Stomach (tissue), 4 donors: ENCODE measurements at regions not wholly inside any gene's neighbourhood (a gene's known extent, or its start where the extent isn't known, plus 50 kb on each side); places are given as distances from the start of the nearest gene placed in this dataset.

ENCODE experiments used
- EP300 ChIP-seq: sonication (generic); formaldehyde crosslinking; IDR thresholded peaks from one replicate; pipeline ENCODE4 v1.6.1; 2017; ENCODE audit warnings: antibody characterized with exemption
- POLR2A ChIP-seq, 4 donors: fragments of 450-650 bp; IDR thresholded peaks; one replicate each; pipeline ENCODE4 v1.6.1; 2016; ENCODE audit warnings: antibody characterized with exemption in 4 of 4, control low read depth in 2 of 4, mild to moderate bottlenecking in 1 of 4, moderate library complexity in 1 of 4
- TF ChIP-seq, protein P1 (sequence below), 7 experiments: fragments of 450-650 bp in 4 of 7; fragments of 200-600 bp in 3 of 7; sonication (generic) in 3 of 7; IDR thresholded peaks; one replicate each; pipeline ENCODE4 v1.5.1; 2016 to 2019; ENCODE audit warnings: antibody characterized with exemption in 7 of 7, control low read depth in 2 of 7, mild to moderate bottlenecking in 1 of 7

DNA sequence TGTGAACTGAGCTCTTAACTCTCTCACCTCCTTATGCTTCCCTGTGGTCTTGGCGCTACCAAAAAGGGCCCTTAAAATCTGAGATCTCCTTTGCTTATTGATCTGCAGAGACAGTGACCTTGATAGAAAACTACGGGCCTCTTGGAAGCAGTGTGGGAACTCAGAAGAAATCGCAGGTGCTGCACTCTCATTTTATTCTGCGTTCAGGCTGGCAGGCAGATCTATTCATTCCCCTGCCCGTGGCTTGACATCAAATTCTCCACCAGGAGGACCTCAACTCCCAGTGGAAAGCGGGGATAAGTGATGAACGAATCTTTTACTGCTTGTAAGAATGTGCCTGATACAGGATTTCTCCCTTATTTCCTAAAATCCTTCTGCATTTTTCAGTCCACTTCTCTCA, 143.2 kb upstream of the SEL1L start:
- TF ChIP-seq EP300 (no peak), POLR2A (IDR thresholded peaks at IDR 0.05) (no peak)
- TF ChIP-seq, protein P1, sequence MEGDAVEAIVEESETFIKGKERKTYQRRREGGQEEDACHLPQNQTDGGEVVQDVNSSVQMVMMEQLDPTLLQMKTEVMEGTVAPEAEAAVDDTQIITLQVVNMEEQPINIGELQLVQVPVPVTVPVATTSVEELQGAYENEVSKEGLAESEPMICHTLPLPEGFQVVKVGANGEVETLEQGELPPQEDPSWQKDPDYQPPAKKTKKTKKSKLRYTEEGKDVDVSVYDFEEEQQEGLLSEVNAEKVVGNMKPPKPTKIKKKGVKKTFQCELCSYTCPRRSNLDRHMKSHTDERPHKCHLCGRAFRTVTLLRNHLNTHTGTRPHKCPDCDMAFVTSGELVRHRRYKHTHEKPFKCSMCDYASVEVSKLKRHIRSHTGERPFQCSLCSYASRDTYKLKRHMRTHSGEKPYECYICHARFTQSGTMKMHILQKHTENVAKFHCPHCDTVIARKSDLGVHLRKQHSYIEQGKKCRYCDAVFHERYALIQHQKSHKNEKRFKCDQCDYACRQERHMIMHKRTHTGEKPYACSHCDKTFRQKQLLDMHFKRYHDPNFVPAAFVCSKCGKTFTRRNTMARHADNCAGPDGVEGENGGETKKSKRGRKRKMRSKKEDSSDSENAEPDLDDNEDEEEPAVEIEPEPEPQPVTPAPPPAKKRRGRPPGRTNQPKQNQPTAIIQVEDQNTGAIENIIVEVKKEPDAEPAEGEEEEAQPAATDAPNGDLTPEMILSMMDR (IDR thresholded peaks at IDR 0.05), result no peak
